Lung (tissue), 11 donors: ENCODE measurements at regions not wholly inside any gene's neighbourhood (a gene's known extent, or its start where the extent isn't known, plus 50 kb on each side); places are given as distances from the start of the nearest gene placed in this dataset.
A peak's percentile ranks its signal among the peaks of the same experiment; 100 is the strongest.

ENCODE experiments used
- ATAC-seq: fragments of 200-7000 bp; cut with Tn5 transposase; one replicate; pipeline ENCODE4 v1.9.1; 2020; ENCODE audit warnings: moderate number of reproducible peaks; ENCODE audit not compliant: insufficient read depth, low FRiP score
- DNase-seq, 3 donors: peaks; one replicate each; pipeline ENCODE4 v3.0.0-alpha.2; 2013 to 2017
- H3K27ac ChIP-seq, 2 donors: one replicate each; pipeline ENCODE4 v1.5.1; 2013; ENCODE audit warnings: mild to moderate bottlenecking in 2 of 2, moderate library complexity in 2 of 2, control low read depth in 1 of 2, inconsistent platforms in 1 of 2, low read depth in 1 of 2, low read length in 1 of 2
- H3K27me3 ChIP-seq, 3 donors: one replicate each; pipeline ENCODE4 v1.5.1; 2013; ENCODE audit warnings: low read length in 2 of 3; ENCODE audit not compliant: control insufficient read depth in 3 of 3, insufficient read depth in 3 of 3
- H3K36me3 ChIP-seq, 4 donors: one replicate each; pipeline ENCODE4 v1.5.1; 2013; ENCODE audit warnings: low read length in 4 of 4, mild to moderate bottlenecking in 1 of 4, moderate library complexity in 1 of 4; ENCODE audit not compliant: control insufficient read depth in 4 of 4, insufficient read depth in 4 of 4
- H3K4me1 ChIP-seq, 5 donors: one replicate each; pipeline ENCODE4 v1.5.1; 2013; ENCODE audit warnings: low read length in 5 of 5, mild to moderate bottlenecking in 2 of 5, moderate library complexity in 1 of 5; ENCODE audit not compliant: control insufficient read depth in 5 of 5, insufficient read depth in 5 of 5
- H3K4me3 ChIP-seq: one replicate; pipeline ENCODE4 v1.5.1; 2013; ENCODE audit warnings: mild to moderate bottlenecking, control low read depth, moderate library complexity
- H3K9ac ChIP-seq, 2 donors: one replicate each; pipeline ENCODE4 v1.5.1; 2013; ENCODE audit warnings: low read length in 2 of 2, control low read depth in 1 of 2; ENCODE audit not compliant: insufficient read depth in 1 of 2
- H3K9me3 ChIP-seq, 4 donors: one replicate each; pipeline ENCODE4 v1.5.1; 2013; ENCODE audit warnings: low read length in 3 of 4, mild to moderate bottlenecking in 1 of 4, moderate library complexity in 1 of 4; ENCODE audit not compliant: control insufficient read depth in 4 of 4, insufficient read depth in 3 of 4
- CTCF ChIP-seq: IDR thresholded peaks from 2 replicates; pipeline ENCODE4 v1.5.1; 2012; ENCODE audit warnings: mild to moderate bottlenecking; ENCODE audit errors: control extremely low read depth, extremely low read depth
- WGBS, 2 donors: extraction: QIAGEN DNeasy Blood & Tissue Kit; methylation state at CpG; one replicate each; pipeline ENCODE4 v1.1.7; 2013; 5-methylcytosine and 5-hydroxymethylcytosine counted together
- donor health status: control.
- donor health status: control.
- donor health status: Bipolar disorder and iron deficiency.
- donor health status: healthy.
- donor health status: DM: yes; HTN: yes; CAD: no.

- DNase-seq (no peak), ATAC-seq (no peak)
- no peak for TF ChIP-seq CTCF
- no peak overlapping the region for H3K27ac ChIP-seq
- 58 to 60% methylated on average over 10 of the region's 10 CpGs for WGBS, 2 donors
- H3K9ac ChIP-seq = no peak overlapping the region
- peaks cover 0 to 7% (median 0%) of the 10 kb centered on the region in 4 donors for H3K9me3 ChIP-seq
- peaks cover 0 to 3% (median 0%) of the 10 kb centered on the region in 3 donors for H3K27me3 ChIP-seq
- no peaks in the 10 kb centered on the region for H3K36me3 ChIP-seq
- H3K4me1 ChIP-seq = no peaks in the 10 kb centered on the region
- H3K4me3 ChIP-seq = no peak overlapping the region
These were observed 87.6 kb downstream of the DRD1 start for GRCh38 chr5:175356428-175356827.

- Histone ChIP-seq H3K4me1 (peaks cover 0 to 4% (median 0%) of the 10 kb centered on the region in 5 donors), H3K36me3 (no peaks in the 10 kb centered on the region), H3K9ac (no peak overlapping the region), H3K27ac (no peak overlapping the region), H3K9me3 (peaks cover 0 to 7% (median 0%) of the 10 kb centered on the region in 4 donors), H3K27me3 (peaks cover 0 to 3% (median 0%) of the 10 kb centered on the region in 3 donors), H3K4me3 (no peak overlapping the region)
- 37 to 43% methylated on average over 8 of the region's 8 CpGs for WGBS, 2 donors
- TF ChIP-seq CTCF = no peak
- ATAC-seq = no peak
- peak in 1 of 3 donors; percentile 8 for DNase-seq
These were observed 89.0 kb downstream of the DRD1 start for GRCh38 chr5:175354964-175355363.

GRCh38 chr5:175353926-175354325 is 90.1 kb downstream of the DRD1 start:
- Histone ChIP-seq H3K27ac (no peak overlapping the region), H3K4me3 (no peak overlapping the region), H3K9ac (no peak overlapping the region), H3K36me3 (no peaks in the 10 kb centered on the region), H3K4me1 (peaks cover 0 to 4% (median 0%) of the 10 kb centered on the region in 5 donors), H3K27me3 (peaks cover 0 to 3% (median 0%) of the 10 kb centered on the region in 3 donors), H3K9me3 (peaks cover 0 to 8% (median 0%) of the 10 kb centered on the region in 4 donors)
- ATAC-seq (no peak), DNase-seq (no peak)
- TF ChIP-seq CTCF = no peak
- 79 to 85% methylated on average over 2 of the region's 2 CpGs for WGBS, 2 donors
